BE2C (cell line): ENCODE measurements at regions not wholly inside any gene's neighbourhood (a gene's known extent, or its start where the extent isn't known, plus 50 kb on each side); places are given as distances from the start of the nearest gene placed in this dataset.

ENCODE experiments used
- DNase-seq: peaks from one replicate; pipeline ENCODE4 v3.0.0-alpha.2; 2020
- H3K27me3 ChIP-seq: fragments of 250-450 bp; sonication (Bioruptor Pico); 2 replicates; pipeline ENCODE4 v1.5.1; 2020; ENCODE audit warnings: mild to moderate bottlenecking
- H3K36me3 ChIP-seq: fragments of 250-450 bp; sonication (Bioruptor Pico); 2 replicates; pipeline ENCODE4 v1.5.1; 2020; ENCODE audit warnings: mild to moderate bottlenecking
- H3K4me1 ChIP-seq: fragments of 250-450 bp; sonication (Bioruptor Pico); 2 replicates; pipeline ENCODE4 v1.5.1; 2020
- H3K4me3 ChIP-seq: 2 replicates; pipeline ENCODE4 v1.5.1; 2011; ENCODE audit warnings: low read depth, low read length
- H3K9me3 ChIP-seq: fragments of 250-450 bp; sonication (Bioruptor Pico); 2 replicates; pipeline ENCODE4 v1.5.1; 2020
- CTCF ChIP-seq: IDR thresholded peaks from 2 replicates; pipeline ENCODE4 v1.5.1; 2012; ENCODE audit warnings: mild to moderate bottlenecking, low read depth, low read length

GRCh38 chr16:65767125-65767524, 599.4 kb upstream of the CDH5 start:
- no peak for TF ChIP-seq CTCF
- H3K4me3 ChIP-seq: no peak overlapping the region
- H3K36me3 ChIP-seq: no peaks in the 10 kb centered on the region
- no peaks in the 10 kb centered on the region for H3K27me3 ChIP-seq
- DNase-seq: no peak
- no peaks in the 10 kb centered on the region for H3K9me3 ChIP-seq
- peaks cover 20% of the 10 kb centered on the region for H3K4me1 ChIP-seq

- H3K27me3 ChIP-seq: no peaks in the 10 kb centered on the region
- H3K4me1 ChIP-seq: peaks cover 20% of the 10 kb centered on the region
- H3K36me3 ChIP-seq: no peaks in the 10 kb centered on the region
- TF ChIP-seq CTCF: no peak
- no peak for DNase-seq
- H3K4me3 ChIP-seq: no peak overlapping the region
- H3K9me3 ChIP-seq: no peaks in the 10 kb centered on the region
Observed at GRCh38 chr16:65763640-65764305, 602.7 kb upstream of the CDH5 start.

- H3K4me1 ChIP-seq: peaks cover 12% of the 10 kb centered on the region; the same call in 1 of the 2 replicates
- H3K4me3 ChIP-seq: no peak overlapping the region
- no peaks in the 10 kb centered on the region for H3K9me3 ChIP-seq
- no peak for DNase-seq
- H3K27me3 ChIP-seq: no peaks in the 10 kb centered on the region
- H3K36me3 ChIP-seq: no peaks in the 10 kb centered on the region
- TF ChIP-seq CTCF: no peak
Observed at GRCh38 chr16:65760874-65761273, 605.6 kb upstream of the CDH5 start.

- Histone ChIP-seq H3K27me3 (no peaks in the 10 kb centered on the region), H3K36me3 (no peaks in the 10 kb centered on the region), H3K4me1 (peaks cover 20% of the 10 kb centered on the region), H3K4me3 (no peak overlapping the region), H3K9me3 (no peaks in the 10 kb centered on the region)
- no peak for TF ChIP-seq CTCF
- DNase-seq: no peak
Observed at GRCh38 chr16:65758620-65759019, 607.9 kb upstream of the CDH5 start.

- H3K27me3 ChIP-seq: no peaks in the 10 kb centered on the region
- no peaks in the 10 kb centered on the region for H3K9me3 ChIP-seq
- H3K4me3 ChIP-seq: no peak overlapping the region
- no peak for TF ChIP-seq CTCF
- no peaks in the 10 kb centered on the region for H3K36me3 ChIP-seq
- DNase-seq: no peak
- H3K4me1 ChIP-seq: peaks cover 20% of the 10 kb centered on the region
Observed at GRCh38 chr16:65757064-65757463, 609.4 kb upstream of the CDH5 start.

- TF ChIP-seq CTCF: no peak
- Histone ChIP-seq H3K9me3 (no peaks in the 10 kb centered on the region), H3K27me3 (no peaks in the 10 kb centered on the region), H3K4me3 (no peak overlapping the region), H3K4me1 (peaks cover 16% of the 10 kb centered on the region), H3K36me3 (no peaks in the 10 kb centered on the region)
- no peak for DNase-seq
Observed at GRCh38 chr16:65756163-65756562, 610.3 kb upstream of the CDH5 start.
